B cell (primary cell): ENCODE measurements at regions not wholly inside any gene's neighbourhood (a gene's known extent, or its start where the extent isn't known, plus 50 kb on each side); places are given as distances from the start of the nearest gene placed in this dataset.

Source experiments
- ATAC-seq: fragments of 200-7000 bp; cut with Tn5 transposase; one replicate; pipeline ENCODE4 v1.10.0; 2021; ENCODE audit warnings: low read depth, mild to moderate bottlenecking, moderate number of reproducible peaks, moderate library complexity
- CTCF ChIA-PET: fragments of 350-600 bp; sonication (Branson Sonifier 250); formaldehyde crosslinking; loops from one replicate; lab custom pipeline; 2021; ENCODE audit warnings: antibody characterized with exemption, inconsistent platforms; lab: Charles Lee
- POLR2A ChIA-PET: fragments of 350-600 bp; sonication (Branson Sonifier 250); formaldehyde crosslinking; loops from one replicate; lab custom pipeline; 2021; ENCODE audit warnings: antibody characterized with exemption; lab: Charles Lee
- DNase-seq: peaks from one replicate; pipeline ENCODE4 v3.0.0; 2013
- H2AFZ ChIP-seq: 2 replicates; pipeline ENCODE4 v1.6.1; 2012; ENCODE audit warnings: mild to moderate bottlenecking, low read depth, low read length; ENCODE audit not compliant: insufficient read depth, poor library complexity, severe bottlenecking
- H3K27ac ChIP-seq, 2 donors: 1 replicate in 1 of 2; 2 replicates in 1 of 2; pipeline ENCODE4 v1.5.1; 2012 to 2013; ENCODE audit warnings: low read length in 2 of 2, mild to moderate bottlenecking in 2 of 2, moderate library complexity in 1 of 2
- H3K27me3 ChIP-seq, 4 experiments: fragments of 200-600 bp in 1 of 4; sonication (generic) in 1 of 4; replicated peaks in 1 of 4; 1 replicate in 2 of 4; 2 replicates in 2 of 4; pipeline versions ENCODE4 v1.6.1 to v1.7.0; 2013 to 2016; ENCODE audit warnings: low read length in 3 of 4, mild to moderate bottlenecking in 2 of 4, mixed read lengths in 1 of 4, moderate library complexity in 1 of 4; ENCODE audit not compliant: insufficient read depth in 4 of 4, control insufficient read depth in 3 of 4; ENCODE audit errors: control extremely low read depth in 1 of 4
- H3K36me3 ChIP-seq, 2 experiments: replicated peaks in 1 of 2; 1 replicate in 1 of 2; 2 replicates in 1 of 2; pipeline versions ENCODE4 v1.6.1 to v1.7.1; 2013; ENCODE audit warnings: low read length in 1 of 2; ENCODE audit not compliant: insufficient read depth in 2 of 2, control insufficient read depth in 1 of 2; ENCODE audit errors: control extremely low read depth in 1 of 2, extremely low read depth in 1 of 2
- H3K4me1 ChIP-seq, 2 donors: fragments of 200-600 bp in 1 of 2; sonication (generic) in 1 of 2; 1 replicate in 1 of 2; 2 replicates in 1 of 2; pipeline versions ENCODE4 v1.5.1 to v1.6.1; 2013 to 2017; ENCODE audit warnings: low read length in 2 of 2; ENCODE audit not compliant: control insufficient read depth in 2 of 2, insufficient read depth in 2 of 2
- H3K4me2 ChIP-seq: replicated peaks from 2 replicates; pipeline ENCODE3; 2012; ENCODE audit warnings: mild to moderate bottlenecking, low read depth, low read length; ENCODE audit not compliant: poor library complexity, severe bottlenecking
- H3K4me3 ChIP-seq, 5 experiments: fragments of 200-600 bp in 1 of 5; sonication (generic) in 1 of 5; 1 replicate in 3 of 5; 2 replicates in 2 of 5; pipeline versions ENCODE4 v1.5.1 to v1.7.0; 2011 to 2016; ENCODE audit warnings: low read length in 4 of 5, mild to moderate bottlenecking in 4 of 5, low read depth in 2 of 5, control low read depth in 1 of 5, moderate library complexity in 1 of 5; ENCODE audit not compliant: insufficient read depth in 1 of 5; ENCODE audit errors: control extremely low read depth in 1 of 5, extremely low read depth in 1 of 5
- H3K79me2 ChIP-seq: fragments of 200-600 bp; sonication (generic); one replicate; pipeline ENCODE4 v1.6.0; 2016; ENCODE audit warnings: low read length; ENCODE audit not compliant: control insufficient read depth, insufficient read depth
- H3K9ac ChIP-seq: fragments of 200-600 bp; sonication (generic); 2 replicates; pipeline ENCODE4 v1.6.1; 2017; ENCODE audit warnings: mild to moderate bottlenecking, low read length, moderate library complexity
- H3K9me3 ChIP-seq, 3 donors: one replicate each; pipeline versions ENCODE4 v1.6.1 to v1.7.1; 2013; ENCODE audit warnings: low read length in 2 of 3; ENCODE audit not compliant: control insufficient read depth in 2 of 3, insufficient read depth in 1 of 3; ENCODE audit errors: control extremely low read depth in 1 of 3
- H4K20me1 ChIP-seq: 2 replicates; pipeline ENCODE4 v1.6.0; 2012; ENCODE audit warnings: mild to moderate bottlenecking, low read length; ENCODE audit not compliant: insufficient read depth, control insufficient read depth, poor library complexity, severe bottlenecking
- H3K27ac Mint-ChIP-seq: one replicate; pipeline ENCODE4 v1.8.0; 2021; ENCODE audit warnings: mixed read lengths
- H3K27me3 Mint-ChIP-seq: one replicate; pipeline ENCODE4 v1.8.0; 2021; ENCODE audit warnings: mixed read lengths
- H3K4me1 Mint-ChIP-seq: one replicate; pipeline ENCODE4 v1.8.0; 2021; ENCODE audit warnings: mixed read lengths
- H3K4me3 Mint-ChIP-seq: one replicate; pipeline ENCODE4 v1.8.0; 2021; ENCODE audit warnings: mixed read lengths
- H3K9me3 Mint-ChIP-seq: one replicate; pipeline ENCODE4 v1.8.0; 2022; ENCODE audit warnings: mixed read lengths; ENCODE audit not compliant: insufficient read depth
- EZH2 ChIP-seq: IDR thresholded peaks from 2 replicates; pipeline ENCODE4 v1.6.1; 2012; ENCODE audit warnings: borderline replicate concordance, low read depth, mild to moderate bottlenecking, moderate library complexity, low read length; ENCODE audit not compliant: insufficient read depth, poor library complexity, severe bottlenecking
- WGBS: methylation state at CpG from one replicate; pipeline ENCODE4 v1.1.5; 2013; ENCODE audit warnings: missing lambda C conversion rate; ENCODE audit not compliant: insufficient coverage; 5-methylcytosine and 5-hydroxymethylcytosine counted together
- intact Hi-C: fragments of 100-400 bp; cut with micrococcal nuclease; formaldehyde crosslinking; loops from one replicate; pipeline ENCODE4 v1.10.0; 2022
- TF ChIP-seq, protein P1 (sequence below): fragments of 200-600 bp; IDR thresholded peaks from one replicate; pipeline ENCODE4 v1.8.0; 2022; ENCODE audit warnings: antibody characterized with exemption, mild to moderate bottlenecking

DNA sequence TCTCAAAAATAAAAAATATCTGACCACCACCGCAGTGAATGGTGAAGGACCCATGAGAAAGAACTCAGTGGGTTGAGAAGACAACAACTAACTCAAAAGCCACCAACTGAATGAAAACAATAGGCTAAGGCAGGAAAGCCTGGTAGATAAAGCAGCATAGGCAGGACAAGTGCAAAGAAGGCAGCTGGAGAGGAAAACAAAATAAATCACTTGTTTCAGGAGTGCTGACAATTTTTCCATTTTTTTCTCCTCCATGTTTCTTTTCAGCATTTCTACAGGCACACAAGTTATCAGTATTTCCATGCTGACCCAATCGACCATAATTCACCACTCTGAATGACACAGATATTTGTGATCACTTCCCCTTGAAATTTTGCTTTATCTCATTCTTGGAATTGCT is 597.8 kb downstream of the LIG4 start:
- H3K27me3 Mint-ChIP-seq, result no peaks in the 10 kb centered on the region
- POLR2A ChIA-PET, result no interaction called here
- no peak overlapping the region for H3K27ac ChIP-seq
- H3K79me2 ChIP-seq, result no peaks in the 10 kb centered on the region
- H3K36me3 ChIP-seq, result no peaks in the 10 kb centered on the region
- TF ChIP-seq, protein P1, sequence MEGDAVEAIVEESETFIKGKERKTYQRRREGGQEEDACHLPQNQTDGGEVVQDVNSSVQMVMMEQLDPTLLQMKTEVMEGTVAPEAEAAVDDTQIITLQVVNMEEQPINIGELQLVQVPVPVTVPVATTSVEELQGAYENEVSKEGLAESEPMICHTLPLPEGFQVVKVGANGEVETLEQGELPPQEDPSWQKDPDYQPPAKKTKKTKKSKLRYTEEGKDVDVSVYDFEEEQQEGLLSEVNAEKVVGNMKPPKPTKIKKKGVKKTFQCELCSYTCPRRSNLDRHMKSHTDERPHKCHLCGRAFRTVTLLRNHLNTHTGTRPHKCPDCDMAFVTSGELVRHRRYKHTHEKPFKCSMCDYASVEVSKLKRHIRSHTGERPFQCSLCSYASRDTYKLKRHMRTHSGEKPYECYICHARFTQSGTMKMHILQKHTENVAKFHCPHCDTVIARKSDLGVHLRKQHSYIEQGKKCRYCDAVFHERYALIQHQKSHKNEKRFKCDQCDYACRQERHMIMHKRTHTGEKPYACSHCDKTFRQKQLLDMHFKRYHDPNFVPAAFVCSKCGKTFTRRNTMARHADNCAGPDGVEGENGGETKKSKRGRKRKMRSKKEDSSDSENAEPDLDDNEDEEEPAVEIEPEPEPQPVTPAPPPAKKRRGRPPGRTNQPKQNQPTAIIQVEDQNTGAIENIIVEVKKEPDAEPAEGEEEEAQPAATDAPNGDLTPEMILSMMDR, result no peak
- no peak for TF ChIP-seq EZH2
- no peak overlapping the region for H3K27ac Mint-ChIP-seq
- WGBS, result no CpG with 5 or more reads among the region's 2 CpGs
- no peak overlapping the region for H3K4me3 ChIP-seq
- H3K4me1 ChIP-seq, result no peaks in the 10 kb centered on the region
- CTCF ChIA-PET, result no interaction called here
- H3K4me3 Mint-ChIP-seq, result no peak overlapping the region
- intact Hi-C loops, result no loop called here
- H3K4me1 Mint-ChIP-seq, result no peaks in the 10 kb centered on the region
- H3K27me3 ChIP-seq, result no peaks in the 10 kb centered on the region
- DNase-seq (no peak), ATAC-seq (no peak)
- H3K9ac ChIP-seq, result no peak overlapping the region
- H3K9me3 ChIP-seq, result no peaks in the 10 kb centered on the region
- H3K4me2 ChIP-seq, result no peak overlapping the region
- no peaks in the 10 kb centered on the region for H4K20me1 ChIP-seq
- H2AFZ ChIP-seq, result no peak overlapping the region
- H3K9me3 Mint-ChIP-seq, result peaks cover 4% of the 10 kb centered on the region

DNA sequence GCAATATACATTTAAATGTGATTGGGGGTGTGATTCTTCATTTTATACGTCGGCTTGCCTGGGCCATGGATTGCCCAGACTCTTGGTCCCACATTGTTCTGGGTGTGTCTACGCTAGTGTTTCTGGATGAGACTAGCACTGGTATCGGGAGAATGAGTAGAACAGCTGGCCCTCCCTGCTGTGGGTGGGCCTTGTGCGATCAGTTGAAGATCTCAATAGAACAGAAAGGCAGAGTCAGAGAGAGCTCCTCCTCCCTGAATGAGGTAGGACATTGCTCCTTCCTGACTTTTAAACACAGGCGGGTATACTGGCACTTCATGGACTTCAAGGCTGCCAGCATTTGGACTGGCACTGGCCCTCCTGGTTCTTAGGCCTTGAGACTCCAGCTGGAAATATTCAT is 603.0 kb downstream of the LIG4 start:
- ChIA-PET POLR2A (no interaction called here), CTCF (no interaction called here)
- Mint-ChIP-seq H3K27ac (no peak overlapping the region), H3K4me3 (no peak overlapping the region), H3K27me3 (no peaks in the 10 kb centered on the region), H3K4me1 (no peaks in the 10 kb centered on the region), H3K9me3 (peaks cover 2% of the 10 kb centered on the region)
- TF ChIP-seq EZH2, result no peak
- TF ChIP-seq, protein P1, result no peak
- DNase-seq (no peak), ATAC-seq (no peak)
- Histone ChIP-seq H3K27ac (no peak overlapping the region), H2AFZ (no peak overlapping the region), H3K9me3 (peaks cover 0 to 12% (median 0%) of the 10 kb centered on the region in 3 donors), H3K4me1 (no peaks in the 10 kb centered on the region), H3K4me2 (no peak overlapping the region), H3K79me2 (no peaks in the 10 kb centered on the region), H3K4me3 (no peak overlapping the region), H3K27me3 (no peaks in the 10 kb centered on the region), H3K36me3 (no peaks in the 10 kb centered on the region), H3K9ac (no peak overlapping the region), H4K20me1 (no peaks in the 10 kb centered on the region)
- WGBS, result 83% methylated on average over 6 of the region's 6 CpGs
- intact Hi-C loops, result no loop called here
